Chondrocyte (in vitro differentiated cells): ENCODE measurements at regions not wholly inside any gene's neighbourhood (a gene's known extent, or its start where the extent isn't known, plus 50 kb on each side); places are given as distances from the start of the nearest gene placed in this dataset.

Source experiments
- DNase-seq: peaks from one replicate; pipeline ENCODE4 v3.0.0; 2021; ENCODE audit warnings: mixed read lengths, low spot score
- H3K27ac Mint-ChIP-seq: one replicate; pipeline ENCODE4 v1.8.0; 2021; ENCODE audit warnings: mild to moderate bottlenecking, moderate library complexity, mixed read lengths; ENCODE audit not compliant: unreplicated experiment
- H3K27me3 Mint-ChIP-seq: 2 replicates; pipeline ENCODE4 v1.8.0; 2021; ENCODE audit warnings: low read depth, mixed read lengths
- H3K36me3 Mint-ChIP-seq: 2 replicates; pipeline ENCODE4 v1.8.0; 2021; ENCODE audit warnings: low read depth, mixed read lengths
- H3K4me1 Mint-ChIP-seq: 2 replicates; pipeline ENCODE4 v1.8.0; 2021; ENCODE audit warnings: low read depth, mild to moderate bottlenecking, mixed read lengths
- H3K4me3 Mint-ChIP-seq: one replicate; pipeline ENCODE4 v1.8.0; 2021; ENCODE audit warnings: mild to moderate bottlenecking, moderate library complexity, mixed read lengths; ENCODE audit not compliant: unreplicated experiment
- H3K9me3 Mint-ChIP-seq: 2 replicates; pipeline ENCODE4 v1.8.0; 2021; ENCODE audit warnings: low read depth, mixed read lengths
- TF ChIP-seq, protein P1 (sequence below): fragments of 200-600 bp; sonication (generic); IDR thresholded peaks from 2 replicates; pipeline ENCODE4 v1.5.0; 2021; ENCODE audit warnings: antibody characterized with exemption, mild to moderate bottlenecking, moderate library complexity

DNA sequence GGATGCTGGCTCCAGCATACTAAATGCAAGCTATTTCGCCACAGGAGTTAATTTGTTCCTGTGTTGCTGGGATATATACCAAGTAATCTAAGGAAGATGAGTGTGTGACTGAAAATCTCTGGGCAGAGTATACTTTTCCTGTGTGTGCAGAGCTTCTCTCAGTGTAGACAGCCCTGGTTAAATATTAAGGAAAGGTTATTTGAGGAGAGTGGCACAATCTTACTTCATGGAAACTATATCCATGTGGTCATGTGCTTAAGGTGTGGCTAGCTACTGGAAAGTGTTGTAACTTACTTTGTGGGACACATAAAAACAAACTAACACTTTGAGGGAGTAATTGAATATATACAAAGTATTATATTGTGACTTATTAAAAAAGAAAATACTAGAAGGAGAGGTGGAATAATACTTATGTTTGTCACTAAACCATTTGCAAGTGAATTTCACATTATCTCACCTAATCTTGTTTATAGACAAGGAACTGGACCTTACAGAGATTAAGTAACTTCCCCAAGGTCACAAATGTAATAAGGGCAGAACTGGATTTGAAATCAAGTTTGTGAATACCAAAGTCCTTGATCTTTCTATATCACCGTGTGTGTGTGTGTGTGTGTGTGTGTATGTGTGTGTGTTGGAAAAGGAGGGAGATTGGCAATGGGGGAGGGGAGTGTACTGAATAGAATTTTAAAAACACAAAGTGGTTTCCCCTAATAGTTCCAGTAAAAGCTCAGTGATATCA is 408.2 kb upstream of the NR3C2 start:
- no peak overlapping the region for H3K4me3 Mint-ChIP-seq
- no peak overlapping the region for H3K27ac Mint-ChIP-seq
- no peaks in the 10 kb centered on the region for H3K4me1 Mint-ChIP-seq
- no peak for DNase-seq
- H3K9me3 Mint-ChIP-seq, result peaks cover 5% of the 10 kb centered on the region
- no peaks in the 10 kb centered on the region for H3K27me3 Mint-ChIP-seq
- TF ChIP-seq, protein P1, sequence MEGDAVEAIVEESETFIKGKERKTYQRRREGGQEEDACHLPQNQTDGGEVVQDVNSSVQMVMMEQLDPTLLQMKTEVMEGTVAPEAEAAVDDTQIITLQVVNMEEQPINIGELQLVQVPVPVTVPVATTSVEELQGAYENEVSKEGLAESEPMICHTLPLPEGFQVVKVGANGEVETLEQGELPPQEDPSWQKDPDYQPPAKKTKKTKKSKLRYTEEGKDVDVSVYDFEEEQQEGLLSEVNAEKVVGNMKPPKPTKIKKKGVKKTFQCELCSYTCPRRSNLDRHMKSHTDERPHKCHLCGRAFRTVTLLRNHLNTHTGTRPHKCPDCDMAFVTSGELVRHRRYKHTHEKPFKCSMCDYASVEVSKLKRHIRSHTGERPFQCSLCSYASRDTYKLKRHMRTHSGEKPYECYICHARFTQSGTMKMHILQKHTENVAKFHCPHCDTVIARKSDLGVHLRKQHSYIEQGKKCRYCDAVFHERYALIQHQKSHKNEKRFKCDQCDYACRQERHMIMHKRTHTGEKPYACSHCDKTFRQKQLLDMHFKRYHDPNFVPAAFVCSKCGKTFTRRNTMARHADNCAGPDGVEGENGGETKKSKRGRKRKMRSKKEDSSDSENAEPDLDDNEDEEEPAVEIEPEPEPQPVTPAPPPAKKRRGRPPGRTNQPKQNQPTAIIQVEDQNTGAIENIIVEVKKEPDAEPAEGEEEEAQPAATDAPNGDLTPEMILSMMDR, result no peak
- H3K36me3 Mint-ChIP-seq, result no peaks in the 10 kb centered on the region

- TF ChIP-seq, protein P1, result no peak
- no peak for DNase-seq
- Mint-ChIP-seq H3K9me3 (peaks cover 5% of the 10 kb centered on the region), H3K27me3 (no peaks in the 10 kb centered on the region), H3K4me3 (no peak overlapping the region), H3K36me3 (no peaks in the 10 kb centered on the region), H3K4me1 (no peaks in the 10 kb centered on the region), H3K27ac (no peak overlapping the region)
Observed at GRCh38 chr4:148849581-148849980, 407.4 kb upstream of the NR3C2 start.

GRCh38 chr4:148847544-148848255 is 405.5 kb upstream of the NR3C2 start:
- Mint-ChIP-seq H3K9me3 (no peaks in the 10 kb centered on the region), H3K4me1 (no peaks in the 10 kb centered on the region), H3K36me3 (no peaks in the 10 kb centered on the region), H3K27ac (no peak overlapping the region), H3K27me3 (no peaks in the 10 kb centered on the region), H3K4me3 (no peak overlapping the region)
- DNase-seq, result no peak
- TF ChIP-seq, protein P1, result no peak

GRCh38 chr4:148845609-148846008 is 403.4 kb upstream of the NR3C2 start:
- TF ChIP-seq, protein P1, result no peak
- H3K4me1 Mint-ChIP-seq, result no peaks in the 10 kb centered on the region
- peaks cover 1% of the 10 kb centered on the region for H3K27me3 Mint-ChIP-seq
- H3K9me3 Mint-ChIP-seq, result no peaks in the 10 kb centered on the region
- no peak overlapping the region for H3K27ac Mint-ChIP-seq
- DNase-seq, result no peak
- H3K36me3 Mint-ChIP-seq, result no peaks in the 10 kb centered on the region
- no peak overlapping the region for H3K4me3 Mint-ChIP-seq

DNA sequence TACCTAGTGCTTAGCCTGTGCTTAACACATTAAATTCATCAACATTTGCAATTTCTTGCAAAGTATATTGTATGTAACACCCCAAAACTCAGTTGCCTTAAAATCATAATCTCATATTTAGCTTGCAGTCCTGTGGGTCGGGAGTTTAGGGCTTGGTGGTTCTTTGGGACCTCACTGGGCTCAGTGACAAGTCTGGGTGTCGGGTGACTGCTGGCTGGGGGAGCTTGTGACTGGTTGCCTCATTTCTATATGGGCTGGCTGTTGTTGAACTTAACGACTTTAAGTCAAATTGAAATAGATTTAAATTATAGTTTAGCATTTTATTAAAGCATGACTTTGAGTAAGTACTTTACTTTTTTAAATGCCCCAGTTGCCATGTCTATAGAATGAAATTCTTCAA is 401.4 kb upstream of the NR3C2 start:
- H3K9me3 Mint-ChIP-seq, result no peaks in the 10 kb centered on the region
- peaks cover 1% of the 10 kb centered on the region for H3K27me3 Mint-ChIP-seq
- H3K4me1 Mint-ChIP-seq, result no peaks in the 10 kb centered on the region
- no peak overlapping the region for H3K4me3 Mint-ChIP-seq
- no peak for DNase-seq
- H3K36me3 Mint-ChIP-seq, result no peaks in the 10 kb centered on the region
- no peak overlapping the region for H3K27ac Mint-ChIP-seq
- TF ChIP-seq, protein P1, result no peak
